ENCODE measurements at regions not wholly inside any gene's neighbourhood (a gene's known extent, or its start where the extent isn't known, plus 50 kb on each side); places are given as distances from the start of the nearest gene placed in this dataset.

DNA sequence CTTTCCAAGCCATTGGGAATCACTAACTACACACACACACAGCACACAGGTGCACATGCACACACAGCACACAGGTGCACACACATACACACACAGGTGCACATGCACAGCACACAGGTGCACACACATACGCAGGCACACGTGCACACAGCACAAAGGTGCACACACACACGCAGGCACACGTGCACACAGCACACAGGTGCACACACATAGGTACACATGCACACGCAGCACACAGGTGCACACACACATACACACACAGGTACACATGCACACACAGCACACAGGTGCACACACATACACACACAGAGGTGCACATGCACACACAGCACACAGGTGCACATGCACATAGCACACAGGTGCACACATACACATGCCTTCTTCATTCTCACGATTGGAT lies 80.9 kb downstream of the HMX1 start:
- ATAC-seq = no peak
- TF ChIP-seq OSR1 (CRISPR knock-in tag; IDR thresholded peaks at IDR 0.05) = no peak
- no peak for TF ChIP-seq CSDC2 (CRISPR knock-in tag; IDR thresholded peaks at IDR 0.05)
- no peak for TF ChIP-seq TOX (CRISPR knock-in tag; IDR thresholded peaks at IDR 0.05; ENCODE audit: borderline replicate concordance)
- TF ChIP-seq, protein P1, sequence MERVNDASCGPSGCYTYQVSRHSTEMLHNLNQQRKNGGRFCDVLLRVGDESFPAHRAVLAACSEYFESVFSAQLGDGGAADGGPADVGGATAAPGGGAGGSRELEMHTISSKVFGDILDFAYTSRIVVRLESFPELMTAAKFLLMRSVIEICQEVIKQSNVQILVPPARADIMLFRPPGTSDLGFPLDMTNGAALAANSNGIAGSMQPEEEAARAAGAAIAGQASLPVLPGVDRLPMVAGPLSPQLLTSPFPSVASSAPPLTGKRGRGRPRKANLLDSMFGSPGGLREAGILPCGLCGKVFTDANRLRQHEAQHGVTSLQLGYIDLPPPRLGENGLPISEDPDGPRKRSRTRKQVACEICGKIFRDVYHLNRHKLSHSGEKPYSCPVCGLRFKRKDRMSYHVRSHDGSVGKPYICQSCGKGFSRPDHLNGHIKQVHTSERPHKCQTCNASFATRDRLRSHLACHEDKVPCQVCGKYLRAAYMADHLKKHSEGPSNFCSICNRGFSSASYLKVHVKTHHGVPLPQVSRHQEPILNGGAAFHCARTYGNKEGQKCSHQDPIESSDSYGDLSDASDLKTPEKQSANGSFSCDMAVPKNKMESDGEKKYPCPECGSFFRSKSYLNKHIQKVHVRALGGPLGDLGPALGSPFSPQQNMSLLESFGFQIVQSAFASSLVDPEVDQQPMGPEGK (CRISPR knock-in tag; IDR thresholded peaks at IDR 0.05; ENCODE audit: borderline replicate concordance) = no peak
- TF ChIP-seq, protein P2, sequence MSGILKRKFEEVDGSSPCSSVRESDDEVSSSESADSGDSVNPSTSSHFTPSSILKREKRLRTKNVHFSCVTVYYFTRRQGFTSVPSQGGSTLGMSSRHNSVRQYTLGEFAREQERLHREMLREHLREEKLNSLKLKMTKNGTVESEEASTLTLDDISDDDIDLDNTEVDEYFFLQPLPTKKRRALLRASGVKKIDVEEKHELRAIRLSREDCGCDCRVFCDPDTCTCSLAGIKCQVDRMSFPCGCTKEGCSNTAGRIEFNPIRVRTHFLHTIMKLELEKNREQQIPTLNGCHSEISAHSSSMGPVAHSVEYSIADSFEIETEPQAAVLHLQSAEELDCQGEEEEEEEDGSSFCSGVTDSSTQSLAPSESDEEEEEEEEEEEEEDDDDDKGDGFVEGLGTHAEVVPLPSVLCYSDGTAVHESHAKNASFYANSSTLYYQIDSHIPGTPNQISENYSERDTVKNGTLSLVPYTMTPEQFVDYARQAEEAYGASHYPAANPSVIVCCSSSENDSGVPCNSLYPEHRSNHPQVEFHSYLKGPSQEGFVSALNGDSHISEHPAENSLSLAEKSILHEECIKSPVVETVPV (CRISPR knock-in tag; IDR thresholded peaks at IDR 0.05) = no peak
- no peak for TF ChIP-seq ESRRG (CRISPR knock-in tag; IDR thresholded peaks at IDR 0.05)
- TF ChIP-seq ZC3H10 (CRISPR knock-in tag; IDR thresholded peaks at IDR 0.05) = no peak
- TF ChIP-seq, protein P3, sequence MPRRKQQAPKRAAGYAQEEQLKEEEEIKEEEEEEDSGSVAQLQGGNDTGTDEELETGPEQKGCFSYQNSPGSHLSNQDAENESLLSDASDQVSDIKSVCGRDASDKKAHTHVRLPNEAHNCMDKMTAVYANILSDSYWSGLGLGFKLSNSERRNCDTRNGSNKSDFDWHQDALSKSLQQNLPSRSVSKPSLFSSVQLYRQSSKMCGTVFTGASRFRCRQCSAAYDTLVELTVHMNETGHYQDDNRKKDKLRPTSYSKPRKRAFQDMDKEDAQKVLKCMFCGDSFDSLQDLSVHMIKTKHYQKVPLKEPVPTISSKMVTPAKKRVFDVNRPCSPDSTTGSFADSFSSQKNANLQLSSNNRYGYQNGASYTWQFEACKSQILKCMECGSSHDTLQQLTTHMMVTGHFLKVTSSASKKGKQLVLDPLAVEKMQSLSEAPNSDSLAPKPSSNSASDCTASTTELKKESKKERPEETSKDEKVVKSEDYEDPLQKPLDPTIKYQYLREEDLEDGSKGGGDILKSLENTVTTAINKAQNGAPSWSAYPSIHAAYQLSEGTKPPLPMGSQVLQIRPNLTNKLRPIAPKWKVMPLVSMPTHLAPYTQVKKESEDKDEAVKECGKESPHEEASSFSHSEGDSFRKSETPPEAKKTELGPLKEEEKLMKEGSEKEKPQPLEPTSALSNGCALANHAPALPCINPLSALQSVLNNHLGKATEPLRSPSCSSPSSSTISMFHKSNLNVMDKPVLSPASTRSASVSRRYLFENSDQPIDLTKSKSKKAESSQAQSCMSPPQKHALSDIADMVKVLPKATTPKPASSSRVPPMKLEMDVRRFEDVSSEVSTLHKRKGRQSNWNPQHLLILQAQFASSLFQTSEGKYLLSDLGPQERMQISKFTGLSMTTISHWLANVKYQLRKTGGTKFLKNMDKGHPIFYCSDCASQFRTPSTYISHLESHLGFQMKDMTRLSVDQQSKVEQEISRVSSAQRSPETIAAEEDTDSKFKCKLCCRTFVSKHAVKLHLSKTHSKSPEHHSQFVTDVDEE (CRISPR knock-in tag; IDR thresholded peaks at IDR 0.05) = no peak
- no peak for TF ChIP-seq GLIS3 (CRISPR knock-in tag; IDR thresholded peaks at IDR 0.05)
- TF ChIP-seq ZFP30 (CRISPR knock-in tag; IDR thresholded peaks at IDR 0.05) = no peak

DNA sequence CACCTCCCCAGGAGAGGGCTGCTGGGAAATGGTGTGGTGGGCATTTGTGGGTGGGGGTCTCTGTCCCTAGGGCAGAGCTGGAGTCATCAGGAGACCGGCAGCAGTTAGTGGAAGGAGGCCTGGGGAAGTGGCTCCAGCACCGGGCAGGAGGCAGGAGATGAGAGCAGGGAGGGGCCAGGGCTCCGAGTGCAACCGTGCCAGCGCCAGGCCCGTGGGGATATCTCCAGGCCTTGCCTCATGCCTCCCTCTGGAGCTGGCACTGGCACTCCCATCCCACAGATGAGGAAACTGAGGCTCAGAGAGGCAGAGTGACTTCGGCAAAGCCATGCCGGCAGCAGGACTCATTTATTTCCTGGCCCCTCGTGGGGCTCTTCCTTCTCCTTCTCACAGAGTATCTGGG lies 83.5 kb downstream of the HMX1 start:
- no peak for TF ChIP-seq BACH2 (CRISPR knock-in tag; IDR thresholded peaks at IDR 0.05; ENCODE audit: borderline replicate concordance)
- ATAC-seq = no peak

DNA sequence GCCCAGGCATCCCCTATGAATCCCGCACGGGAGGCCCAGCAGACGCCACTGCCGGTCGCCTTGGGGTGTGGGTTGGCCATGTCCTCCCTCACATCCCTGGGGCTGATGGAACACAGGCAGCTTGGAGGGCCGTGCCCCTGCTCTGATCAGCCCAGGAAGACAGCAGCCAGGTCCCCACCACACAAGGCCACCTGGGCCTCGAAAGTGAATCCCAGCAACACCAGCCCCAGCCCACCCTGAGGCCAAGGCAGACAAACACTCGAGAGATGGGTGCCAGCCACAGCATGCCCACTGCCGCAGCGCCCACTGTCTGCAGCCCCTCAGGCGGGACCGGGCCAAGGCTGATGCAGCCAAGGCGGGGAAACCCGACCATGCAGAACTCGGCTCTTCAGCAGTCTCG lies 85.5 kb downstream of the HMX1 start:
- TF ChIP-seq ISL1 (CRISPR knock-in tag; IDR thresholded peaks at IDR 0.05) = no peak
- TF ChIP-seq, protein P3 (CRISPR knock-in tag; IDR thresholded peaks at IDR 0.05) = no peak
- no peak for TF ChIP-seq TCF4 (CRISPR knock-in tag; IDR thresholded peaks at IDR 0.05; ENCODE audit: borderline replicate concordance)
- no peak for TF ChIP-seq ESRRG (CRISPR knock-in tag; IDR thresholded peaks at IDR 0.05)
- no peak for TF ChIP-seq RARB (CRISPR knock-in tag; IDR thresholded peaks at IDR 0.05)
- no peak for ATAC-seq

DNA sequence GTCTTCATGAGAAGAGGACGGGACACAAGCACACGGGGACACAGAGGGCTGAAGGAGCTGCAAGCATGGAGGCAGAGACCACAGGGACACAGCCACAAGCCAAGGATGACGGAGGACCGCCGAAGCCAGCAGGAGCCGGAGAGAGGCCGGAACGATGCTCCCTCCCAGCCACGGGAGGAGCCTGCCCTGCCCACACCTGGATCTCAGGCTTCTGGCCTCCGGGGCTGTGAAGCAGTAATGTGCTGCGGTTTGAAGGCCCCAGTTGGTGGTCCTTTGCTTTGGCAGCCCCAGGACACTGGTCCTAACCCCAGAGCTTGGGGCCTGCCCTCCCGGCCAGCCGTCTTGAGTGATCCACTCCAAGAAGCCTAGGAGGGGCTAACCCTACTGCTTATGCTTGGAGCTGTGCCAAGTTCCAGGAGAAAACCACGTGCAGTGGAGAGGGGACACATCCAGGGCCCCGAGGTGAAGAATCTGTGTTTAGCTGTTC lies 85.9 kb downstream of the HMX1 start:
- ATAC-seq = no peak
- TF ChIP-seq BACH2 (CRISPR knock-in tag; IDR thresholded peaks at IDR 0.05; ENCODE audit: borderline replicate concordance) (no peak), PPARA (CRISPR knock-in tag; IDR thresholded peaks at IDR 0.05; ENCODE audit: borderline replicate concordance) (no peak), ARNTL (CRISPR knock-in tag; IDR thresholded peaks at IDR 0.05; ENCODE audit: borderline replicate concordance, low read depth) (no peak), ZNF565 (CRISPR knock-in tag; conservative IDR thresholded peaks at IDR 0.05; ENCODE audit: low read depth) (no peak), SNAI2 (CRISPR knock-in tag; IDR thresholded peaks at IDR 0.05) (no peak), ZFP30 (CRISPR knock-in tag; IDR thresholded peaks at IDR 0.05) (no peak), TOX (CRISPR knock-in tag; IDR thresholded peaks at IDR 0.05; ENCODE audit: borderline replicate concordance) (no peak), ZC3H10 (CRISPR knock-in tag; IDR thresholded peaks at IDR 0.05) (no peak)
- TF ChIP-seq, protein P2 (CRISPR knock-in tag; IDR thresholded peaks at IDR 0.05) = no peak
- TF ChIP-seq, protein P4, sequence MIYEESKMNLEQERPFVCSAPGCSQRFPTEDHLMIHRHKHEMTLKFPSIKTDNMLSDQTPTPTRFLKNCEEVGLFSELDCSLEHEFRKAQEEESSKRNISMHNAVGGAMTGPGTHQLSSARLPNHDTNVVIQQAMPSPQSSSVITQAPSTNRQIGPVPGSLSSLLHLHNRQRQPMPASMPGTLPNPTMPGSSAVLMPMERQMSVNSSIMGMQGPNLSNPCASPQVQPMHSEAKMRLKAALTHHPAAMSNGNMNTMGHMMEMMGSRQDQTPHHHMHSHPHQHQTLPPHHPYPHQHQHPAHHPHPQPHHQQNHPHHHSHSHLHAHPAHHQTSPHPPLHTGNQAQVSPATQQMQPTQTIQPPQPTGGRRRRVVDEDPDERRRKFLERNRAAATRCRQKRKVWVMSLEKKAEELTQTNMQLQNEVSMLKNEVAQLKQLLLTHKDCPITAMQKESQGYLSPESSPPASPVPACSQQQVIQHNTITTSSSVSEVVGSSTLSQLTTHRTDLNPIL (CRISPR knock-in tag; IDR thresholded peaks at IDR 0.05; ENCODE audit: low read depth) = no peak
- TF ChIP-seq, protein P1 (CRISPR knock-in tag; IDR thresholded peaks at IDR 0.05; ENCODE audit: borderline replicate concordance) = no peak
- TF ChIP-seq, protein P5, sequence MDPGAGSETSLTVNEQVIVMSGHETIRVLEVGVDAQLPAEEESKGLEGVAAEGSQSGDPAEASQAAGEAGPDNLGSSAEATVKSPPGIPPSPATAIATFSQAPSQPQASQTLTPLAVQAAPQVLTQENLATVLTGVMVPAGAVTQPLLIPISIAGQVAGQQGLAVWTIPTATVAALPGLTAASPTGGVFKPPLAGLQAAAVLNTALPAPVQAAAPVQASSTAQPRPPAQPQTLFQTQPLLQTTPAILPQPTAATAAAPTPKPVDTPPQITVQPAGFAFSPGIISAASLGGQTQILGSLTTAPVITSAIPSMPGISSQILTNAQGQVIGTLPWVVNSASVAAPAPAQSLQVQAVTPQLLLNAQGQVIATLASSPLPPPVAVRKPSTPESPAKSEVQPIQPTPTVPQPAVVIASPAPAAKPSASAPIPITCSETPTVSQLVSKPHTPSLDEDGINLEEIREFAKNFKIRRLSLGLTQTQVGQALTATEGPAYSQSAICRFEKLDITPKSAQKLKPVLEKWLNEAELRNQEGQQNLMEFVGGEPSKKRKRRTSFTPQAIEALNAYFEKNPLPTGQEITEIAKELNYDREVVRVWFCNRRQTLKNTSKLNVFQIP (CRISPR knock-in tag; IDR thresholded peaks at IDR 0.05; ENCODE audit: borderline replicate concordance, low read depth) = no peak
